GM18505 (cell line): ENCODE measurements at regions not wholly inside any gene's neighbourhood (a gene's known extent, or its start where the extent isn't known, plus 50 kb on each side); places are given as distances from the start of the nearest gene placed in this dataset.

Experiments used
- ATAC-seq: cut with Tn5 transposase; IDR thresholded peaks from one replicate; pipeline ENCODE4 v1.9.1; 2021; ENCODE audit not compliant: unreplicated experiment
- POLR2A ChIP-seq: IDR thresholded peaks from 4 replicates; pipeline ENCODE4 v1.6.1; 2011; ENCODE audit warnings: borderline replicate concordance; ENCODE audit not compliant: insufficient read depth, insufficient read length; ENCODE audit errors: extremely low read depth

- ATAC-seq = no peak
- TF ChIP-seq POLR2A = no peak
Measured at GRCh38 chr11:121950160-121950559, 165.9 kb downstream of the BLID start.

GRCh38 chr11:121946514-121946913, 169.5 kb downstream of the BLID start:
- TF ChIP-seq POLR2A = no peak
- no peak for ATAC-seq

- no peak for TF ChIP-seq POLR2A
- no peak for ATAC-seq
Measured at GRCh38 chr11:121944556-121945230, 171.3 kb downstream of the BLID start.

GRCh38 chr11:121938076-121938475, 177.9 kb downstream of the BLID start:
- TF ChIP-seq POLR2A = no peak
- ATAC-seq = no peak

- no peak for TF ChIP-seq POLR2A
- no peak for ATAC-seq
Measured at GRCh38 chr11:121936781-121937447, 179.1 kb downstream of the BLID start.

GRCh38 chr11:121936370-121936769, 179.6 kb downstream of the BLID start:
- no peak for TF ChIP-seq POLR2A
- no peak for ATAC-seq

- TF ChIP-seq POLR2A = no peak
- ATAC-seq = no peak
Measured at GRCh38 chr11:121933694-121934093, 182.3 kb downstream of the BLID start.

- no peak for TF ChIP-seq POLR2A
- no peak for ATAC-seq
Measured at GRCh38 chr11:121933294-121933693, 182.7 kb downstream of the BLID start.

- ATAC-seq = no peak
- no peak for TF ChIP-seq POLR2A
Measured at GRCh38 chr11:121932646-121933185, 183.3 kb downstream of the BLID start.

GRCh38 chr11:121931748-121932352, 184.2 kb downstream of the BLID start:
- TF ChIP-seq POLR2A = no peak
- ATAC-seq = no peak

GRCh38 chr11:121931121-121931520, 184.9 kb downstream of the BLID start:
- TF ChIP-seq POLR2A = no peak
- no peak for ATAC-seq

GRCh38 chr11:121930004-121930965, 185.7 kb downstream of the BLID start:
- ATAC-seq = no peak
- no peak for TF ChIP-seq POLR2A

- TF ChIP-seq POLR2A = no peak
- ATAC-seq = no peak
Measured at GRCh38 chr11:121929581-121929980, 186.4 kb downstream of the BLID start.
